MG63 (cell line): ENCODE measurements at regions not wholly inside any gene's neighbourhood (a gene's known extent, or its start where the extent isn't known, plus 50 kb on each side); places are given as distances from the start of the nearest gene placed in this dataset.

Experiments used
- DNase-seq: peaks from one replicate; pipeline ENCODE4 v3.0.0-alpha.2; 2020
- H3K27me3 ChIP-seq: fragments of 250-450 bp; sonication (Bioruptor Pico); 2 replicates; pipeline ENCODE4 v1.5.1; 2020; ENCODE audit warnings: mild to moderate bottlenecking, moderate library complexity
- H3K36me3 ChIP-seq: fragments of 250-450 bp; sonication (Bioruptor Pico); 2 replicates; pipeline ENCODE4 v1.5.1; 2020; ENCODE audit warnings: mild to moderate bottlenecking, moderate library complexity
- H3K4me3 ChIP-seq: fragments of 250-450 bp; sonication (Bioruptor Pico); 2 replicates; pipeline ENCODE4 v1.5.1; 2020; ENCODE audit warnings: mild to moderate bottlenecking, moderate library complexity
- H3K9me3 ChIP-seq: fragments of 250-450 bp; sonication (Bioruptor Pico); 2 replicates; pipeline ENCODE4 v1.5.1; 2020; ENCODE audit warnings: mild to moderate bottlenecking, moderate library complexity

- Histone ChIP-seq H3K36me3 (no peaks in the 10 kb centered on the region), H3K27me3 (no peaks in the 10 kb centered on the region), H3K9me3 (no peaks in the 10 kb centered on the region), H3K4me3 (no peak overlapping the region)
- DNase-seq = no peak
Observed at GRCh38 chr2:41595240-41595639, 452.6 kb upstream of the PKDCC start.

- H3K36me3 ChIP-seq = no peaks in the 10 kb centered on the region
- DNase-seq = no peak
Observed at GRCh38 chr2:41597680-41598079, 450.1 kb upstream of the PKDCC start.

GRCh38 chr2:41598161-41598894 is 449.5 kb upstream of the PKDCC start:
- H3K4me3 ChIP-seq = no peak overlapping the region
- H3K27me3 ChIP-seq = no peaks in the 10 kb centered on the region
- no peaks in the 10 kb centered on the region for H3K9me3 ChIP-seq
- peak; percentile 3 for DNase-seq
- no peaks in the 10 kb centered on the region for H3K36me3 ChIP-seq

More at GRCh38 chr2:41597680-41598079, 450.1 kb upstream of the PKDCC start:
- H3K4me3 ChIP-seq = no peak overlapping the region
- no peaks in the 10 kb centered on the region for H3K9me3 ChIP-seq
- H3K27me3 ChIP-seq = no peaks in the 10 kb centered on the region

GRCh38 chr2:41600460-41600859 is 447.4 kb upstream of the PKDCC start:
- H3K27me3 ChIP-seq = no peaks in the 10 kb centered on the region
- no peaks in the 10 kb centered on the region for H3K9me3 ChIP-seq
- DNase-seq = peak; percentile 27
- H3K36me3 ChIP-seq = no peaks in the 10 kb centered on the region
- no peak overlapping the region for H3K4me3 ChIP-seq

- H3K36me3 ChIP-seq = no peaks in the 10 kb centered on the region
- DNase-seq = no peak
Observed at GRCh38 chr2:41602341-41602740, 445.5 kb upstream of the PKDCC start.

GRCh38 chr2:41605311-41605710 is 442.5 kb upstream of the PKDCC start:
- DNase-seq = no peak
- no peak overlapping the region for H3K4me3 ChIP-seq
- H3K27me3 ChIP-seq = no peaks in the 10 kb centered on the region
- H3K36me3 ChIP-seq = no peaks in the 10 kb centered on the region
- no peaks in the 10 kb centered on the region for H3K9me3 ChIP-seq

More at GRCh38 chr2:41602341-41602740, 445.5 kb upstream of the PKDCC start:
- Histone ChIP-seq H3K4me3 (no peak overlapping the region), H3K27me3 (no peaks in the 10 kb centered on the region), H3K9me3 (no peaks in the 10 kb centered on the region)

- Histone ChIP-seq H3K4me3 (no peak overlapping the region), H3K27me3 (no peaks in the 10 kb centered on the region), H3K36me3 (no peaks in the 10 kb centered on the region), H3K9me3 (no peaks in the 10 kb centered on the region)
- no peak for DNase-seq
Observed at GRCh38 chr2:41605914-41606313, 441.9 kb upstream of the PKDCC start.

- Histone ChIP-seq H3K36me3 (no peaks in the 10 kb centered on the region), H3K9me3 (no peaks in the 10 kb centered on the region), H3K27me3 (no peaks in the 10 kb centered on the region), H3K4me3 (no peak overlapping the region)
- no peak for DNase-seq
Observed at GRCh38 chr2:41610501-41611190, 437.2 kb upstream of the PKDCC start.

- DNase-seq = no peak
- Histone ChIP-seq H3K27me3 (no peaks in the 10 kb centered on the region; the same call in 1 of the 2 replicates), H3K9me3 (no peaks in the 10 kb centered on the region), H3K4me3 (no peak overlapping the region), H3K36me3 (no peaks in the 10 kb centered on the region)
Observed at GRCh38 chr2:41618754-41619153, 429.1 kb upstream of the PKDCC start.

GRCh38 chr2:41621095-41621494 is 426.7 kb upstream of the PKDCC start:
- Histone ChIP-seq H3K27me3 (no peaks in the 10 kb centered on the region; the same call in 1 of the 2 replicates), H3K36me3 (no peaks in the 10 kb centered on the region), H3K9me3 (no peaks in the 10 kb centered on the region), H3K4me3 (no peak overlapping the region)
- no peak for DNase-seq

- H3K9me3 ChIP-seq = no peaks in the 10 kb centered on the region
- DNase-seq = no peak
- no peaks in the 10 kb centered on the region for H3K36me3 ChIP-seq
- no peaks in the 10 kb centered on the region; the same call in 1 of the 2 replicates for H3K27me3 ChIP-seq
- H3K4me3 ChIP-seq = no peak overlapping the region
Observed at GRCh38 chr2:41621563-41621962, 426.3 kb upstream of the PKDCC start.

- Histone ChIP-seq H3K9me3 (no peaks in the 10 kb centered on the region), H3K4me3 (no peak overlapping the region), H3K36me3 (no peaks in the 10 kb centered on the region), H3K27me3 (no peaks in the 10 kb centered on the region; the same call in 1 of the 2 replicates)
- no peak for DNase-seq
Observed at GRCh38 chr2:41622301-41622700, 425.5 kb upstream of the PKDCC start.

- no peaks in the 10 kb centered on the region; the same call in 1 of the 2 replicates for H3K27me3 ChIP-seq
- no peak for DNase-seq
- H3K4me3 ChIP-seq = no peak overlapping the region
- H3K9me3 ChIP-seq = no peaks in the 10 kb centered on the region
- H3K36me3 ChIP-seq = no peaks in the 10 kb centered on the region
Observed at GRCh38 chr2:41626936-41627335, 420.9 kb upstream of the PKDCC start.

- no peaks in the 10 kb centered on the region for H3K27me3 ChIP-seq
- H3K4me3 ChIP-seq = no peak overlapping the region
- no peak for DNase-seq
Observed at GRCh38 chr2:41634686-41635085, 413.1 kb upstream of the PKDCC start.

GRCh38 chr2:41644936-41645335 is 402.9 kb upstream of the PKDCC start:
- H3K4me3 ChIP-seq = no peak overlapping the region
- no peak for DNase-seq
- no peaks in the 10 kb centered on the region for H3K36me3 ChIP-seq
- H3K9me3 ChIP-seq = no peaks in the 10 kb centered on the region
- no peaks in the 10 kb centered on the region for H3K27me3 ChIP-seq

More at GRCh38 chr2:41634686-41635085, 413.1 kb upstream of the PKDCC start:
- H3K36me3 ChIP-seq = no peaks in the 10 kb centered on the region
- no peaks in the 10 kb centered on the region for H3K9me3 ChIP-seq

GRCh38 chr2:41647468-41648050 is 400.3 kb upstream of the PKDCC start:
- H3K36me3 ChIP-seq = no peaks in the 10 kb centered on the region
- no peaks in the 10 kb centered on the region for H3K9me3 ChIP-seq
- DNase-seq = no peak
- H3K4me3 ChIP-seq = no peak overlapping the region
- H3K27me3 ChIP-seq = no peaks in the 10 kb centered on the region

- no peaks in the 10 kb centered on the region for H3K9me3 ChIP-seq
- peak; percentile 9 for DNase-seq
- H3K4me3 ChIP-seq = no peak overlapping the region
- H3K27me3 ChIP-seq = no peaks in the 10 kb centered on the region
- no peaks in the 10 kb centered on the region for H3K36me3 ChIP-seq
Observed at GRCh38 chr2:41657226-41657625, 390.6 kb upstream of the PKDCC start.
